K562 (cell line): ENCODE measurements at regions not wholly inside any gene's neighbourhood (a gene's known extent, or its start where the extent isn't known, plus 50 kb on each side); places are given as distances from the start of the nearest gene placed in this dataset.

Experiments used
- DEAF1 ChIP-seq: fragments of 450-650 bp; formaldehyde crosslinking; IDR thresholded peaks from 2 replicates; pipeline ENCODE4 v1.4.0; 2020; ENCODE audit warnings: mild to moderate bottlenecking, moderate library complexity
- DMBX1 ChIP-seq: fragments of 250-450 bp; sonication (Bioruptor Pico); IDR thresholded peaks from 2 replicates; pipeline ENCODE4 v1.8.0; 2022; ENCODE audit warnings: inconsistent platforms, mild to moderate bottlenecking, moderate library complexity, borderline replicate concordance
- EZH2 ChIP-seq: IDR thresholded peaks from 2 replicates; pipeline ENCODE4 v1.6.1; 2012; ENCODE audit warnings: low read depth, mild to moderate bottlenecking, inconsistent platforms, low read length, borderline replicate concordance
- HMG20A ChIP-seq: fragments of 450-650 bp; formaldehyde crosslinking; conservative IDR thresholded peaks from 2 replicates; pipeline ENCODE4 v1.4.0; 2020; ENCODE audit warnings: mild to moderate bottlenecking, mixed read lengths
- HMGXB4 ChIP-seq: sonication (generic); formaldehyde crosslinking; IDR thresholded peaks from 2 replicates; pipeline ENCODE4 v1.8.1; 2023; ENCODE audit warnings: mild to moderate bottlenecking, missing genetic modification reagents
- KLF10 ChIP-seq: fragments of 250-450 bp; sonication (Bioruptor Pico); IDR thresholded peaks from 2 replicates; pipeline ENCODE4 v1.6.1; 2021; ENCODE audit warnings: matching md5 sums
- LEF1 ChIP-seq: fragments of 450-650 bp; IDR thresholded peaks from 2 replicates; pipeline ENCODE4 v1.6.1; 2016; ENCODE audit warnings: mild to moderate bottlenecking
- MAFK ChIP-seq: IDR thresholded peaks from 2 replicates; pipeline ENCODE4 v1.6.1; 2011; ENCODE audit warnings: low read length, improper control_type of control experiment
- MBD1 ChIP-seq: fragments of 250-450 bp; sonication (Bioruptor Pico); IDR thresholded peaks from 2 replicates; pipeline ENCODE4 v1.8.0; 2022; ENCODE audit warnings: inconsistent platforms
- MCM7 ChIP-seq, 2 experiments: fragments of 450-650 bp; IDR thresholded peaks; 2 replicates each; pipeline ENCODE4 v1.6.1; 2016 to 2018
- SMAD2 ChIP-seq: fragments of 150-350 bp; IDR thresholded peaks from 2 replicates; pipeline ENCODE4 v1.6.1; 2014; ENCODE audit warnings: low read depth, mild to moderate bottlenecking, low read length
- TEAD4 ChIP-seq, 2 experiments: sonication (generic) in 1 of 2; formaldehyde crosslinking in 1 of 2; IDR thresholded peaks; 2 replicates each; pipeline versions ENCODE4 v1.6.1 to v1.8.0; 2012 to 2022; ENCODE audit warnings: borderline replicate concordance in 1 of 2, inconsistent platforms in 1 of 2, low read length in 1 of 2, mild to moderate bottlenecking in 1 of 2, missing genetic modification reagents in 1 of 2
- TRIM25 ChIP-seq: fragments of 450-650 bp; IDR thresholded peaks from 2 replicates; pipeline ENCODE4 v1.7.0; 2016; ENCODE audit warnings: borderline replicate concordance
- ZBTB9 ChIP-seq: fragments of 450-650 bp; formaldehyde crosslinking; IDR thresholded peaks from 2 replicates; pipeline ENCODE4 v1.4.0; 2020; ENCODE audit warnings: mild to moderate bottlenecking, moderate library complexity
- ZFP30 ChIP-seq: fragments of 250-450 bp; sonication (Bioruptor Pico); IDR thresholded peaks from 2 replicates; pipeline ENCODE4 v1.8.0; 2022; ENCODE audit warnings: moderate library complexity, mild to moderate bottlenecking, inconsistent platforms, borderline replicate concordance
- ZNF140 ChIP-seq: fragments of 250-450 bp; sonication (Bioruptor Pico); IDR thresholded peaks from 2 replicates; pipeline ENCODE4 v1.8.0; 2021; ENCODE audit warnings: moderate library complexity, mild to moderate bottlenecking, inconsistent platforms
- ZNF224 ChIP-seq: sonication (generic); formaldehyde crosslinking; IDR thresholded peaks from 2 replicates; pipeline ENCODE4 v1.8.0; 2022; ENCODE audit warnings: mild to moderate bottlenecking, missing genetic modification reagents
- ZNF444 ChIP-seq: fragments of 250-450 bp; sonication (Bioruptor Pico); IDR thresholded peaks from 2 replicates; pipeline ENCODE4 v1.4.0; 2020; ENCODE audit warnings: mild to moderate bottlenecking, moderate library complexity
- ZNF785 ChIP-seq: fragments of 250-450 bp; sonication (Bioruptor Pico); IDR thresholded peaks from 2 replicates; pipeline ENCODE4 v1.4.0; 2020; ENCODE audit warnings: mild to moderate bottlenecking

- no peak for TF ChIP-seq ZNF444 (CRISPR knock-in tag)
- TF ChIP-seq ZFP30 (CRISPR knock-in tag), result no peak
- peak; percentile 42; the same call in 1 of the 2 replicates for TF ChIP-seq TEAD4 (IDR thresholded peaks at IDR 0.05; ENCODE audit: low read length)
- TF ChIP-seq TEAD4 (CRISPR knock-in tag; IDR thresholded peaks at IDR 0.05; ENCODE audit: borderline replicate concordance), result no peak
- no peak for TF ChIP-seq MAFK
- no peak for TF ChIP-seq SMAD2
- peak; percentile 98 for TF ChIP-seq DMBX1 (CRISPR knock-in tag)
- peak; percentile 89 for TF ChIP-seq ZBTB9 (CRISPR knock-in tag)
- no peak for TF ChIP-seq HMGXB4 (CRISPR knock-in tag)
- TF ChIP-seq ZNF785 (CRISPR knock-in tag), result no peak
- TF ChIP-seq ZNF140, result peak; percentile 61; the same call in 1 of the 2 replicates
- TF ChIP-seq KLF10, result no peak
- no peak for TF ChIP-seq TRIM25
- peak; percentile 32; the same call in 1 of the 2 replicates for TF ChIP-seq LEF1
- no peak for TF ChIP-seq EZH2
- peak; percentile 65 for TF ChIP-seq MBD1 (CRISPR knock-in tag)
- no peak for TF ChIP-seq DEAF1 (CRISPR knock-in tag)
- no peak for TF ChIP-seq HMG20A
- TF ChIP-seq ZNF224 (CRISPR knock-in tag), result no peak
- TF ChIP-seq MCM7 (IDR thresholded peaks at IDR 0.05), result no peak
Observed at GRCh38 chr18:22467760-22468553, 50.2 kb upstream of the CTAGE1 start (continued).
